GM21367 (cell line): ENCODE measurements at regions not wholly inside any gene's neighbourhood (a gene's known extent, or its start where the extent isn't known, plus 50 kb on each side); places are given as distances from the start of the nearest gene placed in this dataset.

Experiments used
- ATAC-seq: cut with Tn5 transposase; IDR thresholded peaks from one replicate; pipeline ENCODE4 v1.9.1; 2021; ENCODE audit not compliant: unreplicated experiment

DNA sequence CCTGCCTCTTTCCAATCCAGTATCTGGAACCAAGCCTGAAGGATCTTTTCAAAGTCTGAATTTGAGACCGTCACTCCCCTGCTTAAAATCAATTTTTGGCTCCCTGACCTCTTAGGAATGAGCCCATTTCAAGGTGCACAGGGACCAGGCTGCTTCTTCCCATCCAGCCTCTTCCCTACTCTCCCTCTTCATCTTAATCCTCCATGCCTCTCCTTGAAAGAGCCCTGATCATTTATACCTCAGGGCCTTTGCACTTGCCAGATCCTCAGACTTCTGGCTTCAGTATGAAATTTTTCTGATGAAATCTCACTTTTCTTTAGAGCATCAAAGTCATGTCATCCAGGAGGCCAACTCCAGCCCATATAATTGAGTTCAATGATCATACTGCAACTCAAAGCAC, 399.5 kb upstream of the CELF2 start:
- ATAC-seq, result no peak

DNA sequence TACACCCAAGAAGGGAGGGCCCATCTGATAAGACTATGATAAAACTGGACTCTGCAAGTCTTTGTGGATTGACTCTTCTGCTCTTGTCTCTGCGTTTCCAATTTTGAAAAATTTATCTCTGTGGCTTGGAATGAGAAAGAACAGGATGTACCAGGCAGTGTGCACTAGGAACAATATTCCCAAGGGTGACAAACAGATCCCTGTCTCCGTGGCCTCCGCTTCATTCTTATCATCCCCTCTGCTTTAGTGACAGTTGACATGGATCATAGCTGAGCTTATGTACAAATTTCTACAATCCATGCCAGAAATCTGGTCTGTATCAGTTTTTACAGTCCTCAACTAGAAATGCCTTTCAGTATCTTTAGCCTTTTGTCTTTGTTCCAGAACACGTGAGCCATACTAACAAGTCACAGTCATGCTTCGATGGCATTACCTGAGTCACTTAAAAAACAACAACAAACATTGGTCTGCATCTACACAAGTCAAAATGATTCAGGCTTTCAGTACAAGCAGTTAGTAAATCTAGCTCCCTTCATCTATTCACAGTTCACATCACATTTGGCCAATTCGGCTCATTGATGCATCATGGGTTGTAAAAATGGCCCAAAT, 393.6 kb upstream of the CELF2 start:
- ATAC-seq, result no peak

DNA sequence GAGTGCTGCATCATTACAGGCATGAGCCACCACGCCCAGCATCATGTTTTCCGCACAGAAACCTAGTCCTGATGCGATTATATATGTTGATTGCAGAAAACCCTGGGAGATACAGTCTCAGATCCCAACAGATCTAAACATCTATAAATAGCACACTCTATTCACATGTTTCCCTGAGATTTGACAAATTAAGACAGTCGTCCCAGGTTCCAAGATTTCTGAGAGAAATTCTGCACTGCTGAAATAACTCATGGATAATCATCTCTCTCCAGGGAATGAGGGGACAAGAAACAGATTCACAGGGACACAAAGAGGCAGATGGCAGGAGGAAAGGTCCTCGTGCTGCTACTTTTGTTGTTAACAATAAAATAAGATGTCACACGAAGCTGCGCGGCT, 393.1 kb upstream of the CELF2 start:
- no peak for ATAC-seq

DNA sequence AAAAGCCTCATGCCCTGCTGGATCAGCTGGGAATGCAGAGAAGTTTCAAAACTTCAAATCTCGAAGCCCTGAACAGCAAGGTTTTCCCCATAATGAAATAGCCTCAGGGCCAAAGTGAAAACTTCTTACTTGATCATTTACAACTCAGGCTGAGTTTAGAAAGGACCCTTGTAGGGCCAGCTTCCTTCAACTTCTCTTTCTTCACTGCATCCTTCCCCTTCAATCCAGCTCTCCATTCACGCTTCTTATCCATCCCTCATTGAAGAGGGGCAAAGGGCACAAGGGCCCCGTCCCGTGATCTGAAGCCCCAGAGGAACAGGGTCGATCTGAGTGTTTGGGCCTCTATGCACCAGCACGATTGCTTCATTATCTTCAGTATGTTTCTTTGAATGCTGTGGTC, 392.2 kb upstream of the CELF2 start:
- ATAC-seq, result no peak

DNA sequence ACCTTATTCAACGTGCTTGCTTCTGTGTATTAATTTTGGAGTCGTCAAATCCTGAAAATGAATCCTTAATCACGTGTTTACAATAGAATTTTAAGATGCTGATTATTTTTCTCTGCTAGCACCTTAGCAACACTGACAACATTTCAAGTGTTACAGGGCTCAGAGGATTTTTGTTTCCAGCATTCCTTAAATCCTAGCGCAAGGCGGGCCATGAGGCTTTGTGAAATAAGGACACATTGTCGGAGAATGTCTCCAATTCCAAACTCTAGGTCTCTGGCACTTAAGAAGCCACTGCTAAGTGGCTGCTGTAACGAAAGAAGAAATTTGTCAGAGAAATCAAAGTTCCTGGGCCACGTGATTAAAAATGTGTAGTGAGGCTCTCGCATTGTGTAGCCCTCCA, 390.9 kb upstream of the CELF2 start:
- no peak for ATAC-seq

DNA sequence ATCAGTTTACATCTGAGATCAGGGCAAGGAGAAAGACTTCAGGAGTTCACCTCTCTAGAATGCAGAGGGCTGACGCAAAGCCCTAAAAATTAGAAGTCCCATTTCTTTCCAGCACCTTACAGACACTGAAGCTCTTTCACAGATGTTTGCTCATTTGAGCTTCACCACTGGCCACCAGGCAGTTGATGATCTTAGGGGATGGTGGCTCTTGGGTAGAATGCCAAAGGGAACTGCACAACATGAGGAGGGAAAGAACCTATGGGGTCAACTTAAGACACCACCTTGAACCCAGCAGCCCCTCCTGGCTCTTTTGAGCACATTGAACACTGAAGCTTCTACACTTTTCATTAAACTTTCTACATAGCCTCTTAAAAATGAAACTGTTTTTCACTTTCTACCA, 390.3 kb upstream of the CELF2 start:
- no peak for ATAC-seq

DNA sequence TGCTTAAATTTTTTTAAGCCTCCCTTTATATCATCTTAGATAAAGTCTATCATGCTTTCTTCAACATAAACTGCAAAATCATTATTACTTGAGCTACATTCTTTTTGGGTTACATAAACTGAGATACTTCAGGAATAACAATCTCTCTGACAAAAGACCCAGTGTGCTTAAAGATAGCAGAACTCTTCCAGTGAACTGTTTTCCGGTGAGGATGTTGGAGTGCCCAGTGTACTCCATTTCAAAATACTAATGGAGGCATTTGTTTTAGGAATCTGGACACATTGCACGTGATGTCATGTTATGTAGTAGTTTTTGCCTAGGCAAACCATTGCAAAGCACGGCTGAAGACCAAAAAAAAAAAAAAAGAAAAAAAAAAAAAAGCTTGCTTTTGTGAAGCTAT, 388.2 kb upstream of the CELF2 start:
- no peak for ATAC-seq

DNA sequence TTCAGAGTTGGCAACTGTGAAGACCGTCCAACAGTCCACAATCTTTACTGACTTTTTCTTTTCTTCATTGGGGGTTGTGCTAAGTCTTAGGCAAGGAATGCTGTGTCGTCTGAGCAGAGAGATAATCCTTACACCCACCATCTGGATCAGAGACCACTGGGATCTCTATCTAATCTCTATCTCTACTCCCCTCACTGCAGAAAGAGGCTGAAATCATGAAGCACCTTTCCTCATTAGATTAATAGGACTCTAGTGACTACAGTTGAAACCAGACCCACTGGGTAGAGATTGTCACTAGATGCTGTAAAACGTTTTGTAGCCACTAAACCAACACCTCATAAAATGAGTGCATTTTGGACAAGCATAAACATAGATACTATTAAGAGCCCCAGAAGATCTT, 387.4 kb upstream of the CELF2 start:
- ATAC-seq, result no peak

DNA sequence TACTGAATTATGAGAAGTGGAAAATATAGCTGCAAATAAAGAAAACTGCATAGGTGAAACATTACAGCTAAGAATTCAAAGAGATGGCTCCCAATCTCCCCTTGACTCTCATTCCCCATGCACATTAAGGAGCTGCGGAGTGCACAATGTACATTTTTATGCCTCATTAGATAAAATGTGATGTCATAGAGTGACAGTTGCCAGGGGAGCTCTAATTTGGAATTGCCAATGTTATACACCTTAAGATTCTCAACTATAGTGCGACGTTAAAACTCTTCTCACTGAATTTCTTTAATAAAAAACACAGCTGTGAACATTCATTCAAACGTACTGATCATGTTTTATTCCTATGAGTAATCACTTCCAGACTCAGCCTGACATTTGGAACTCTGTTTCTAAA, 386.9 kb upstream of the CELF2 start:
- ATAC-seq, result no peak

DNA sequence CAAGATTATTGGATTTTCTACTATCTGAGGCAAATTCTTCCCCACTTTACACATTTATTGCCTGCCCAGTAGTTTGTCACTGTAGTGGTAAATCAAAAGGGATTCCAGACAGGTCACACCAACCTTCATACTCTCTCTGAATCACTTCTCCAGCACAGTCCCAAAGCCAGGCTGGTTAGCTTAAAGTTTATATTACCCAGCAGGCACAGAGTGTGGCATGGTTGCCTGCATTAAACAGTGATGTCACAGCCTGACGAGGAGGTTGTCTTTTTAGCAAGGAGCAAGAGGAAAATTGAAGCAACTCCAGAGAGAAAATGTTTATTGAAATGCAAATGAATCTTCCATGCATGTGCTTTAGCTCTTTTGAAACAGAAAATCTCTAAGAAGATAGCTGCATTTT, 375.5 kb upstream of the CELF2 start:
- ATAC-seq, result no peak

DNA sequence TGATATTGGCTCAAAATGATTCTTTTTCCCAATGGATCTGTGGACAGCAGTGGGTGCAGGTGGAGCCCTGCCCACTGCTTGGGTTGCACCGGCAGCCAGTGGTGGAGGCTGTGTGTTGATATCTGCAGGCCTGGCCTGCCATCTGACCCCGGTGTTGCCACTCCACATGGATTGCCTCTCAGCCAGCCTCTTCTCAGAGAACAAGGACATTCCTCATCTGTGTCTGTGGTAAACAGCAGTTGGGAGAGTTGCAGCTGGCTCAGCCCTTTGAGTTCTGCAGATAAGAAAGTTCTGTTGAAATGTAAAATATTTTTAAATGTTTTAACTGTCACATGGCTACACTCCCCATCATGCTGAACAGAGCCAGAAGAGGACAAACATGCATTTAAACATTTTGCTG, 374.9 kb upstream of the CELF2 start:
- no peak for ATAC-seq

DNA sequence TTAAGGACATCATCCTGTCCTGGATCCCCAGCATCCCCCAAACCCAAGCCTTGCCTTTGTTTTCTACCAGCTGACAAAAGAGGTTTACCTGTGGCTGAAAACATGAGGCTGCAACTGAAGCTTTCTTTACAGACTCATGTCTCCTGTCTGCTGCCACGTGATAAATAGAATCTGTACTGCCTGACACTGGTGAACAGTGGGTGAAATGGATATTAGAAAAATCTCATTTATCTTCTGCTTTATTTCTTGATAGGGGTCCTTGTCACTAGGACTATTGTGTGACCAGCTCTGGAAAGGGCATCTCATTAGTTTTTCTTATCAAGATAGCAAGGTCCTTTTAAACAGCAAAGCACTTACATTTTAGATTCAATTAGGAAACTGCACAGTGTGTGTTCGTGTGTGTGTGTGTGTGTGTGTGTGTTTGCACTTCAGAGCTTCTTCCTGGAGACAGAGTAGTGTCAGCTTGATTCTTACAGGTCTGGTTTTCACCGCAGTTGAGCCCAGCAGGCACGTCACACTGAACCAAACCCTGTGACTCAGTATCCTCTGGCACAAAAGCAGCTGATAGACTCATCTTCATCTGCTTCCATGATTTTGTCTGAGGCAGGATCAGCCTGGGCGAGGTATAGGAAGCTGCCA, 373.5 kb upstream of the CELF2 start:
- ATAC-seq, result no peak

DNA sequence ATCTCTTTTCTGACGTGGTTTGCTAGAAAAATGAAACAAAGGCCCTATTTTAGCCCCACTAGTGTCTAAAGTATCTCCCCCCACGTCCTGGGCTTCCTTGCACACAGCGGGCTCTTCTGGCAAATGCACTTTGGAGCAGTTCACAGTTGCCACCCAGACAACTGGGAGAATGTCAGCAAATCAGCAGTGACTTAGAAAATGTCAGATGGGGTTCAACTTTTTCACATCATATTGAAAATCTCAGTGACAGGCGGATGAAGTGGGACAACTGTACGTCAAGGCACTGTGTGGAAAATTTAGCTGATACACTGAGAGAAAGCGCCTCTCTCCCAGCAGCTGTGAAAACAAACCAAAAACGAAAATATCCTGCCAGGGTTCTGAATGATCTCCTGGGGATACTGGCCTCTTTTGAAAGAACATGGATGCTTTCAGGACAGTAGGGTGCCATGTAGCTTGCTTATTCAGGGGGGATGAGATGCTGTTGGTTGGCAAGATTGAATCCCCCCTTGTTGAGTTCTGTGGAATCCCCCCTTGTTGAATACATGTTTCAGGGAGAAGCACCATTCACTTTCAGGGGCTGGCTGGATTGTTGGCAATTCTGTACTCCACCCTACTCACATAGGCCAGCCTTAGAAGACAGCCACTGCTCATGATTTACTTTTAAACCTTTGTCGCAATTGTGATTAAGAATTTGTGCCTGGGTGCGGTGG, 372.8 kb upstream of the CELF2 start:
- no peak for ATAC-seq

DNA sequence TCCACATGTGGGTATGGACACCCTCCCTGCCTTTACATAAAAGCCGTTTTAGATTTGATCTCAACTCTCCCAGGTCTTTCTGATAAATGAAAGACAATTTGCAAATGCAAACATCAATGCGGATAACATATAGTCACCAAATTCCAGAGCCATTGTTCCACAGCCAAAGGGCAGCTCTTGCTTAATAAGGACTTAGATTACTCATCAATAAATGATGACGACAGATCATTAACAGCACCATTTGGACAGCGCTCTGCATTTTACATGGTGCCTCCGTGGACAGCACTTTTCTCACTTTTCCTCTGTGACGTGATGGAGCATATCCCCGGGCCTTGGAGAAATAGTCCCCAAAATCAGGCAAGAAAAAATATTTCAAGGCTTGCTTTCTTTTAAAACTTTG, 370.3 kb upstream of the CELF2 start:
- ATAC-seq, result no peak

DNA sequence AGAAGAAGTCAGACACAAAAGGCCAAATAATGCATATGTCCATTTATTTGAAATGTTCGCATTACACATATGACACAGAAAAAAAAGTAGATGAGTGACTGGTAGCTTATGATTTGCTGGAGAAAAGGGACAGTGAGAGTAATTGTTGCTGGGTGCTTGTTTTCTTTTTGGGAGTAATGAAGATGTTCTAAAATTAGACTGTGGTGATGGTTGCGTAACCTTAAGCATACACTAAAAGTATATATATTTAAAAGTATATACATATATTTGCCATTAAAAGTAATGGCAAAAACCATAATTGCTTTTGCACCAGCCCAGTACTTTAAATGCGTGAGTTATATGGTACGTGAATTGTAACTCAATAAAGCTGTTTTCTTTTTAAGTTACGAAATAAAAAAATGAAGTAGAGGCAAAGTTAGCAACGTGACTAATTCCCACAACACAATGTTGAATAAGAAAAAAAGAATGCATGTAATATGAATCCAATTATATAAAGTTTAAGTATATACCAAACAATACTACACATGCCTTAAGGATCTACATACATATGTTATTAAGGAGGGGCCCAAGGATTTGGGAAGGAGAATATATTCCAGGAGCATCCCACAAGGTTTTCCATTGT, 360.4 kb upstream of the CELF2 start:
- no peak for ATAC-seq

DNA sequence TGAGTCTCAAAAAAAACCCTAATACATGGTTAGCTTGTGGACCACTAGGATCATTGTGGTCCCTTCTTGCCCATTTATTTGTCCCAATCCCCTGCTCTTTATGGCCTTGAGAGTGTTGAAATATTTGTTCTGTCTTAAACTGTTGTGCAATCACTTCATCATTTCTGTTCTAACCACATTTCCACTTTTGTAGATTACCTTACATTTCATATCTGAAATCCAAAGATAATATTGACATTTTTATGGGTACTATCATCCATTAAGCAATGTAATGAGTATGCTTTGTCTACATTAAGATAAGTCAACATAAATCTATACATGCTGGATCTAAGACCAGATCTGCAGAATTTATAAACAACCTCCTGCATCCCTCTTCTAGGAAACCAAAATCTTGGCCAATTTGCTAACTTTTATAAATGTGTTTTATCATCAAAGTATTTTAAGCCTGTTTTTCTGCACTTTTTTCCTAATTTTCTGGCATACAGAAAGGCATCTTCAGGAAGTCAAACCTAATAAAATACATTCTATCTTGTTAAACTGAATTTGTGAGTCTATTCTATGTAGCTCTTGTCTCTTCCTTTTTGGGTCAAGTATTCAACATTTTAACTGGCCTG, 359.4 kb upstream of the CELF2 start:
- no peak for ATAC-seq

DNA sequence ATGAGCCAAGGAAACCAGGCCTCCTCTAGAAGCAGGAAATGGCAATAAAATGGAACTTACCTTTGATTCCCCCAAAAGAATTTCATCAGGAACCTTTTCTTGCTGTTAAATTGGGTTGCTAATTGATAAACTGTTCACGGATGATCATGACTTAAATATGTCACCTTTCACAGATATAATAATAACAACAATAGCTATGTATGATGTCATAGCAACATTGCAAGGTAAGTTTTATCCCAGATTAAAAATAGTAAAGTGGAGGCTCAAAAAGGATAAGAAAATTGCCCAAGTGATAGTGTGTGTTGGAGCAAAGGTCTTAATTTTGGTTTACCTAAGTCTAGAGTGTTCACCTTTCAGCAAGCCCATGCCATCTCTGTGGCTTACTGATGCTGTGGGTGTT, 357.6 kb upstream of the CELF2 start:
- ATAC-seq, result no peak

DNA sequence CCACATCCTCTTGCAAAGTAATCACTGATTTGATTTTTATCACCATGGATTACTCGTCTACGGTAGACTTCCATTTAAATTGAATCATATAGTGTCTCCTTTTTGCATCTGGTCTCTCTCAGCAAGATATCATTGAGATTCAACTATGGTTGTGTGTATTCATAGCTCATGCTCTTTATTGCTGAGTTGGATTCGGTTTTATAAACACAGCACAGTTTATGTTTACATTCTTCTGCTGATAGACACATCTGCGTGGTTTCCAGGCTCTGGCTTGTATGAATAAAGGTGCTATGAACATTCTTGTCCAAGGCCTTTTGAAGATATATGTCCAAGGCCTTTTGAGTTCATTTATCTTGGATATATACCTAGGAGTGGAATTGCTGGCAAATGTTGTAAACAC, 356.5 kb upstream of the CELF2 start:
- no peak for ATAC-seq

DNA sequence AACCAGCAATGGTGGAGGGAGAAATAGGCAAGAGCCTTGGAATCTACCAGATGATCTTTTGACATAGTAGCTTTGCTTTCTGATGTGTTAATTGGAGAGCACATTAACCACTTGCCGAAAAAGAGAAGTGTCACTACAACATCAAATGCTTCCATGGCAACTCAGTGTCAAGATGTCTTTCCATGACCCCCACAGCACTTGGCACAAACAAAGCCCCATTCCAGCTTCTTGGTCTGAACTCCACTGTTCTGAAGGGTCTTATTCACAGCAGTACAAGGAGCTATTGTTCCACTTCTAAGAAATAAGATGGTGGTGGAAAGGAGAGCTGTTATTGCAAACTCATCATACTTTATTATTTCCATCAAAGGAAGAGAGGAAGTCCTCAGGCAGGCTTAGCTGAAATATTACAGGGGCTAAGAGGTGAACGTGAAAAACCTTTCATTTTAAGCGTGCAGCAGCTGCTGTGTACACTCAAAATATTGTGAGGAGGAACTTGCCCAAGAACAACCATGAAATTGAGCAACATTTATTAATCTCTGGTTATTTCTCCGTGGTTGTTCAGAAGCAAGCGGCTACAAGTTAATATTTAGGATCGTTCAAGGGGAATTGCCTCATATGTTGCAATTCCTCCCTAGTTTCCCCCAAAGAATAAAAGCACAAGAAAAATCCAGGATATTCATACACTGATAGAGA, 354.8 kb upstream of the CELF2 start:
- no peak for ATAC-seq

DNA sequence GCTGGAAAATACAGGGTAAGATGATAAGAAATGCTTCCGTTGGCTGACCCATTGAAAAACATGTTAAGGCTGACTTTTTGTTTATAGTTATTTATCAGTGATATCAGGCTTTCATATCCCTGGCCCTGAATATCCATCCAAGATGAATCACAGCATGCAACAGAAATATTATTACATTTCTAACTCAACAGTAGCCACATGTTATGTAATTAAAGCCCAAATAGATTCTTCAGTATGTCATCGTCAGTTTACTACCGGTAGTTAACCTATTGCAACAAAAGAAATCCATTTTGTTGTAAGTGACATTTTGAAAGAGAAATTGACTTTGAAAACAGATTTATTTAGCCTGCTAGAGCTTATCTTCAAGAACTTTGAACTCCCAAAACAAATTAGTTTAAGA, 354.1 kb upstream of the CELF2 start:
- ATAC-seq, result no peak

DNA sequence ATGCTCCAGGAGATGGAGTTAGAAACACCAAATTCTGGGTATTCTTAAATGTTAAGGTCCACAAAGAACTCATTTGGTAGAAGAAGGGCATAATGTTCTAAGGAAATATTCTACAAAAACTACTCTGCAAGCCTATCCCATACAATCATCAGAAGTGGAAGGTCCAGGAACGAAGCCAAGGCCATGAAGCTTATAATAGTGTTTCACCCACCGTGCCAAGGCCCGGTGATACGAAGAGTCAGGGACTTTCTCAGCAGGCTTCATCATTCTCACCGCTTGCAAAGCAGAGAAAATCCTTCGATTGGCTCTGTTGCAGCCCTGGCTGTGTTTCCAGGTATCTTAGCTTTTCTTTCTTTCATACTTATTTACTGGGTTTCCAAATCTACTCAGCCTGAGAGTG, 351.9 kb upstream of the CELF2 start:
- no peak for ATAC-seq
